C4-2B (cell line): ENCODE measurements at regions not wholly inside any gene's neighbourhood (a gene's known extent, or its start where the extent isn't known, plus 50 kb on each side); places are given as distances from the start of the nearest gene placed in this dataset.

Experiments
- ZFX ChIP-seq: fragments of 450-650 bp; IDR thresholded peaks from 2 replicates; pipeline ENCODE4 v1.6.1; 2017
- TF ChIP-seq, protein P1 (sequence below): fragments of 450-650 bp; conservative IDR thresholded peaks from 2 replicates; pipeline ENCODE4 v1.5.1; 2017; ENCODE audit warnings: mild to moderate bottlenecking

DNA sequence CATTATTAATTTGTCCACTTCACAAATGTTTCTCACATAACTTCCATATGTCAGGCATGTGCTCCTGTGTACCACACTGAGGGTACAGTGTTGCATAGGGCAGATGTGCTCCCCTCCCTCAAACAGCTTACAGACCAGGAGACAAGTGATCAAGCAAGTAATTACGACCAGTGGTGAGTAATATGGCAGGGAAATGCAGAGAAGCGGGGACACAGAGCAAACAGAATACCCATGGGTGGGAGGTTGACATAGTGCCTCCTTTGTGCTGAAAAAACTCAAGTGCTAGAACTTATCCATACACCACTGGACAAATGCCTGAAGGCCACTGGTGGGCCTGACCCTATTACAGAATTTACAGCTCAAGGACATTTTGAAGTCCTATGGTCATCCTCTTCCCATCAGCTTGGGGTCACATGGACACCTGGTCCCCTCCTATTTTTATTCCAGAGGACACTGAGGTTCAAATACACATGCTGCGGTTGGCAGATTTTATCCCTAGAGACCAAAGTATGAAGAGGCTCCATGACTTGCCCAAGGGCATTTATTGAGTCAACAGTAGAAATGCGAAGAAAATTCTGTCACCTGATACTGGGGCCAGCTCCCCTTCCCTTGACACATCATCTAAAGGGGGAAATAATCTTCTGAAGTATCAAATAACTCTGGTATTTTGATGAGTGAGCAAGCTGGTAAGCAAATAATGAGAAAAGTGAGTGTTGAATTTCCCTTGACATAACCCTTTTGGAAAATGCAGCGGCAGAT lies 116.6 kb downstream of the QRSL1 start:
- TF ChIP-seq, protein P1, sequence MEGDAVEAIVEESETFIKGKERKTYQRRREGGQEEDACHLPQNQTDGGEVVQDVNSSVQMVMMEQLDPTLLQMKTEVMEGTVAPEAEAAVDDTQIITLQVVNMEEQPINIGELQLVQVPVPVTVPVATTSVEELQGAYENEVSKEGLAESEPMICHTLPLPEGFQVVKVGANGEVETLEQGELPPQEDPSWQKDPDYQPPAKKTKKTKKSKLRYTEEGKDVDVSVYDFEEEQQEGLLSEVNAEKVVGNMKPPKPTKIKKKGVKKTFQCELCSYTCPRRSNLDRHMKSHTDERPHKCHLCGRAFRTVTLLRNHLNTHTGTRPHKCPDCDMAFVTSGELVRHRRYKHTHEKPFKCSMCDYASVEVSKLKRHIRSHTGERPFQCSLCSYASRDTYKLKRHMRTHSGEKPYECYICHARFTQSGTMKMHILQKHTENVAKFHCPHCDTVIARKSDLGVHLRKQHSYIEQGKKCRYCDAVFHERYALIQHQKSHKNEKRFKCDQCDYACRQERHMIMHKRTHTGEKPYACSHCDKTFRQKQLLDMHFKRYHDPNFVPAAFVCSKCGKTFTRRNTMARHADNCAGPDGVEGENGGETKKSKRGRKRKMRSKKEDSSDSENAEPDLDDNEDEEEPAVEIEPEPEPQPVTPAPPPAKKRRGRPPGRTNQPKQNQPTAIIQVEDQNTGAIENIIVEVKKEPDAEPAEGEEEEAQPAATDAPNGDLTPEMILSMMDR: no peak
- no peak for TF ChIP-seq ZFX
